ENCODE measurements at regions not wholly inside any gene's neighbourhood (a gene's known extent, or its start where the extent isn't known, plus 50 kb on each side); places are given as distances from the start of the nearest gene placed in this dataset.

- TF ChIP-seq CTCF (IDR thresholded peaks at IDR 0.05) (no peak), POLR2AphosphoS5 (IDR thresholded peaks at IDR 0.05) (no peak)
These were observed 223.0 kb upstream of the SYNCRIP start for GRCh38 chr6:85865420-85866369.

Measured in prostate gland (tissue), 2 donors.